ENCODE measurements at regions not wholly inside any gene's neighbourhood (a gene's known extent, or its start where the extent isn't known, plus 50 kb on each side); places are given as distances from the start of the nearest gene placed in this dataset.

- DNase-seq: peak; percentile 77
Measured at GRCh38 chr12:14283489-14284144, 81.9 kb upstream of the ATF7IP start.

GRCh38 chr12:14284184-14284722 is 81.2 kb upstream of the ATF7IP start:
- DNase-seq: no peak

- DNase-seq: no peak
Measured at GRCh38 chr12:14289601-14290000, 75.9 kb upstream of the ATF7IP start.

GRCh38 chr12:14290951-14291350 is 74.5 kb upstream of the ATF7IP start:
- DNase-seq: no peak

GRCh38 chr12:14303661-14304155 is 61.8 kb upstream of the ATF7IP start:
- DNase-seq: no peak

GRCh38 chr12:14307004-14307403 is 58.5 kb upstream of the ATF7IP start:
- DNase-seq: no peak

- no peak for DNase-seq
Measured at GRCh38 chr12:14308516-14308915, 57.0 kb upstream of the ATF7IP start.

- no peak for DNase-seq
Measured at GRCh38 chr12:14310866-14311265, 54.6 kb upstream of the ATF7IP start.

- DNase-seq: no peak
Measured at GRCh38 chr12:14313379-14314138, 51.9 kb upstream of the ATF7IP start.

- DNase-seq: no peak
Measured at GRCh38 chr12:14314801-14315200, 50.7 kb upstream of the ATF7IP start.

- DNase-seq: no peak
Measured at GRCh38 chr12:14315501-14315900, 50.0 kb upstream of the ATF7IP start.

All from NCI-H345 (cell line).